GM12864 (cell line): ENCODE measurements at regions not wholly inside any gene's neighbourhood (a gene's known extent, or its start where the extent isn't known, plus 50 kb on each side); places are given as distances from the start of the nearest gene placed in this dataset.

Source experiments
- DNase-seq: peaks from one replicate; pipeline ENCODE4 v3.0.0-alpha.2; 2011; ENCODE audit warnings: low read depth
- H3K4me3 ChIP-seq: 2 replicates; pipeline ENCODE4 v1.5.1; 2011; ENCODE audit warnings: mild to moderate bottlenecking, low read depth, low read length, control low read depth
- TF ChIP-seq, protein P1 (sequence below): IDR thresholded peaks from 2 replicates; pipeline ENCODE4 v1.5.1; 2011; ENCODE audit warnings: low read depth, mild to moderate bottlenecking, moderate library complexity, low read length, control low read depth, inconsistent platforms; ENCODE audit errors: missing control alignments

DNA sequence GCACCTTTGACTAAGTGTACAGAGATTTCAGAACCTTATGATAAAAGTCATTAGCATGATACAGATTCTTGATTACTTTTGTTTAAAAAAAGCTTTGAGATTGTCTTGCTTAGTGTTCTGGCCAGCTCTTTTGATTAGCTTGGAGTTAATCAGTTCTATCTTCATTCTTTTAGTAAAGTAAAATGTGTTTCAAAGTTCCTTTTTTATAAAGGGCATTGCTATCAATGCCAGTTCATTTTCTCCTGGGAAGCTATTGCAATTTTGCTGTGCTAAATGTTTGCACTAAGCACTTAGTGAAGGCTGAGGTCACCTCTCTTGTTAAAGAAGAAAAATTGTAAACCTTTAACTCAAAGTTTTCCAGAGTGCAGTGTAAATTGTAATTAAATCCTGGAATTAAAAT, 946.7 kb upstream of the TMPRSS15 start:
- H3K4me3 ChIP-seq, result no peak overlapping the region
- TF ChIP-seq, protein P1, sequence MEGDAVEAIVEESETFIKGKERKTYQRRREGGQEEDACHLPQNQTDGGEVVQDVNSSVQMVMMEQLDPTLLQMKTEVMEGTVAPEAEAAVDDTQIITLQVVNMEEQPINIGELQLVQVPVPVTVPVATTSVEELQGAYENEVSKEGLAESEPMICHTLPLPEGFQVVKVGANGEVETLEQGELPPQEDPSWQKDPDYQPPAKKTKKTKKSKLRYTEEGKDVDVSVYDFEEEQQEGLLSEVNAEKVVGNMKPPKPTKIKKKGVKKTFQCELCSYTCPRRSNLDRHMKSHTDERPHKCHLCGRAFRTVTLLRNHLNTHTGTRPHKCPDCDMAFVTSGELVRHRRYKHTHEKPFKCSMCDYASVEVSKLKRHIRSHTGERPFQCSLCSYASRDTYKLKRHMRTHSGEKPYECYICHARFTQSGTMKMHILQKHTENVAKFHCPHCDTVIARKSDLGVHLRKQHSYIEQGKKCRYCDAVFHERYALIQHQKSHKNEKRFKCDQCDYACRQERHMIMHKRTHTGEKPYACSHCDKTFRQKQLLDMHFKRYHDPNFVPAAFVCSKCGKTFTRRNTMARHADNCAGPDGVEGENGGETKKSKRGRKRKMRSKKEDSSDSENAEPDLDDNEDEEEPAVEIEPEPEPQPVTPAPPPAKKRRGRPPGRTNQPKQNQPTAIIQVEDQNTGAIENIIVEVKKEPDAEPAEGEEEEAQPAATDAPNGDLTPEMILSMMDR, result no peak
- DNase-seq, result no peak

GRCh38 chr21:19353256-19353655, 949.7 kb upstream of the TMPRSS15 start:
- TF ChIP-seq, protein P1, result no peak
- DNase-seq, result no peak
- H3K4me3 ChIP-seq, result no peak overlapping the region

DNA sequence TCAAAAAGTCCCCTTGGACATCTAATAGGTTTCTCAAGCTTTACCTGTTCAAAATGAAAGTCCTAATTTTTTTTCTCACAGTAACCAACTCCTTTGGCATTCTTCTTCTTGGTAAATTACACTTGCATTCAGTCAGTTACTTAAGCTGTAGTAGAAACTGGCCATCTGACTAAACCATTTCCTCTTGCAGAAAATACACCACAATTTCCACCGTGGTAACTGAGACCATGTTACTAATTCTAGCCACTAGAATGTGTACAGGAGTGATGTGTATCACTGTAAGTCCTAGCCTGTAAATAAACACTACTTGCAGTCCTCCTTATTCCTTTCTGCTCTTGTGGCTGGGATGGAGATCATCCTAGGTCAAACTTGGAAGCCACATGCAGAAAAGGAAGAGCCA, 965.4 kb upstream of the TMPRSS15 start:
- DNase-seq, result no peak
- H3K4me3 ChIP-seq, result no peak overlapping the region
- TF ChIP-seq, protein P1, result no peak

DNA sequence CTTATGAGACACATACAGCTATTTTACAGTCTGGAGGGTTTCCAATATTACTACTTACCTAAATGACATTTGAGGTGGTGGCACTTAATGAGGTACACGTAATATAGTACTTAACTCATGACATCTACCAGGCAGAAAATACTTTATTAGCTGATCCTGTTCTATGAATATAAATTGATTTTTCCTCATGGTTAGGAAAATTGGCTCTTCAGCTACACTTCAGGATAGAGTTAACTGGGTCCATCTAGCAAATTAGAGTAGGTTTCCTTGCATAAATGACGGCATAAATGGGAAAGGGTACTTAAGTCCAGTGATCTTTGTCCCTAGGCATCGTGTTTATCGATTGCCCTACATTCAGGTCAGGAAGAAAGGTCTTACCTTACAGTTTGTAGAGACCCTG, 988.8 kb upstream of the TMPRSS15 start:
- TF ChIP-seq, protein P1, result no peak
- DNase-seq, result no peak
- H3K4me3 ChIP-seq, result no peak overlapping the region

- H3K4me3 ChIP-seq, result no peak overlapping the region
- TF ChIP-seq, protein P1, result no peak
- DNase-seq, result no peak
Observed at GRCh38 chr21:19400223-19400770, 996.7 kb upstream of the TMPRSS15 start.

DNA sequence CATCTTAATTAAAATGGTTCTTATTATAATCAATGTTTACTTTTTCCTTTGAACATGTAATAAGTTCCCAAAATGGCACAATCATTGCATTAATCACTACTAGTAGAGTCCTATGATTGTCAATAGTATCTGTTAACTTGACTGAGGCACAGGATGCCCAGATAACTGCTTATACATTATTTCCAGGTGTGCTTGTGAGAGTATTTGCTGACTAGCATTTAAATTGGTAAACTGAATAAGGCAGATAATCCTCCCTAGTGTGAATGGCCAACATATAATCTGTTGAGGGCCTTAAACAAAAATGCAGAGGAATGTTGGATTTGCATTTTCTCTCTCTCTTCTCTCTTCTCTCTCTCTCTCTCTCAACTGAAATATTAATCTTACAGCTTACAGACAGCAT, 999.3 kb upstream of the TMPRSS15 start:
- no peak for DNase-seq
- TF ChIP-seq, protein P1, result no peak
- H3K4me3 ChIP-seq, result no peak overlapping the region

DNA sequence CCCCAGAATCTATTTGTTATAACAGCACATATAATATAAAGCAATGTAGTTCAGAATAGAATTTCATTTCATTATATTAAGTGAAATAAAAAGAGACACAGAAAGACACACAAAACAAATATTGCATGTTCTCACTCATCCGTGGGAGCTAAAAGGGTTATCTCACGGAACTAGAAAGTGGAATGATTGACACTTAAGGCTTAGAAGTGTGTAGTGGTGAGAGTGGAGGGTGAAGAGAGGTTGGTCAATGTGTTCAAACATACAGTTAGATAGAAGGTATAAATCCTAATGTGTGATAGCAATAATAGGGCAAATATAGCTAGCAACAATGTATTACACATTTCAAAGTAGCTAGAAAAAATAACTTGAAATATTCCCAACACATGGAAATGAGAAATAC, 1001.7 kb upstream of the TMPRSS15 start:
- TF ChIP-seq, protein P1, result no peak
- no peak for DNase-seq

More for the DNA sequence above, 1001.7 kb upstream of the TMPRSS15 start:
- H3K4me3 ChIP-seq, result no peak overlapping the region
